OCI-LY3 (cell line): ENCODE measurements at regions not wholly inside any gene's neighbourhood (a gene's known extent, or its start where the extent isn't known, plus 50 kb on each side); places are given as distances from the start of the nearest gene placed in this dataset.
"Not testable (repeated sequence)": the region's sequence is repeated elsewhere in the genome, so short reads cannot be mapped to it uniquely, and the experiment has no call there.

ENCODE experiments used
- H2AFZ ChIP-seq: fragments of 200-600, 300-600 bp; shearing (Covaris generic); 2 replicates; pipeline ENCODE4 v1.6.0; 2014; ENCODE audit warnings: antibody characterized with exemption, low read depth, low read length
- H3K27ac ChIP-seq: fragments of 200-600, 300-600 bp; sonication (generic); 2 replicates; pipeline ENCODE4 v1.5.1; 2014; ENCODE audit warnings: mild to moderate bottlenecking, low read length, moderate library complexity, mixed read lengths
- H3K27me3 ChIP-seq: fragments of 200-600, 300-600 bp; sonication (generic); 2 replicates; pipeline ENCODE4 v1.6.1; 2014; ENCODE audit warnings: low read depth, low read length, mixed read lengths
- H3K36me3 ChIP-seq: fragments of 200-600, 300-600 bp; sonication (generic); replicated peaks from 2 replicates; pipeline ENCODE3; 2014; ENCODE audit warnings: low read depth, low read length, mixed read lengths
- H3K4me1 ChIP-seq: fragments of 300-600, 200-600 bp; sonication (generic); 2 replicates; pipeline ENCODE4 v1.6.1; 2014; ENCODE audit warnings: low read length, mixed read lengths
- H3K4me2 ChIP-seq: fragments of 200-600, 300-600 bp; sonication (generic); 2 replicates; pipeline ENCODE4 v1.6.1; 2014; ENCODE audit warnings: low read length, mixed read lengths
- H3K4me3 ChIP-seq: fragments of 300-600, 200-600 bp; sonication (generic); 2 replicates; pipeline ENCODE4 v1.5.1; 2014; ENCODE audit warnings: antibody characterized with exemption, mild to moderate bottlenecking, low read length, moderate library complexity
- H3K79me2 ChIP-seq: fragments of 300-600, 200-600 bp; shearing (Covaris generic); 2 replicates; pipeline ENCODE4 v1.6.1; 2014; ENCODE audit warnings: mild to moderate bottlenecking, low read length, mixed read lengths
- H3K9ac ChIP-seq: fragments of 300-600, 200-600 bp; shearing (Covaris generic); 2 replicates; pipeline ENCODE4 v1.6.0; 2014; ENCODE audit warnings: mild to moderate bottlenecking, low read length, moderate library complexity
- H3K9me3 ChIP-seq: fragments of 200-600, 300-600 bp; shearing (Covaris generic); 2 replicates; pipeline ENCODE4 v1.6.1; 2014; ENCODE audit warnings: low read length, mixed read lengths; ENCODE audit not compliant: insufficient read depth
- H4K20me1 ChIP-seq: fragments of 200-600, 300-600 bp; sonication (generic); 2 replicates; pipeline ENCODE4 v1.6.1; 2016; ENCODE audit warnings: low read length, mixed read lengths; ENCODE audit not compliant: insufficient read depth
- EZH2phosphoT487 ChIP-seq: fragments of 200-600 bp; shearing (Covaris generic); IDR thresholded peaks from 2 replicates; pipeline ENCODE4 v1.6.1; 2018; ENCODE audit warnings: antibody characterized with exemption, mixed run types, low read depth
- TF ChIP-seq, protein P1 (sequence below): fragments of 200-600, 300-600 bp; sonication (generic); IDR thresholded peaks from 2 replicates; pipeline ENCODE4 v1.5.1; 2014; ENCODE audit warnings: antibody characterized with exemption, low read length, low read depth

DNA sequence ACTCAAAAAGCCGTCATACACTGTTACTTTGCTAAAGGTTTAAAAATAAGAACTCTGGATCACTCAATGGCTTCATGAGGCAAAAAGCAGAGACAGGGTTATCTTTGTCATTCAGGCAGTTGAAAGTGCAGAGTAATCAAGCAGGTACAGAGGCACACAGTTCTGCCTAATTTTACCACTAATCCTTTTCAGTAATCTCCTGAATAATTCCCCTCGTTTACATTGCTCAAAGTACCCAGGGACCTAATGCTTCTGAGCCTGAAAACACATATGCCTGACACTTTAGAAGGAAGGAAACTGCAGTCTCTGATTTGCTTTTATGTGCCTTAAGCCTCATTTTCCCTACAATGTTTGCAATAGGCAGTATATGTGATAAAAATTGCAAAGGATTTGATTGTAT, 71.4 kb upstream of the TRAM1L1 start:
- Histone ChIP-seq H3K4me2 (no peak overlapping the region), H3K36me3 (no peaks in the 10 kb centered on the region)
- TF ChIP-seq, protein P1, sequence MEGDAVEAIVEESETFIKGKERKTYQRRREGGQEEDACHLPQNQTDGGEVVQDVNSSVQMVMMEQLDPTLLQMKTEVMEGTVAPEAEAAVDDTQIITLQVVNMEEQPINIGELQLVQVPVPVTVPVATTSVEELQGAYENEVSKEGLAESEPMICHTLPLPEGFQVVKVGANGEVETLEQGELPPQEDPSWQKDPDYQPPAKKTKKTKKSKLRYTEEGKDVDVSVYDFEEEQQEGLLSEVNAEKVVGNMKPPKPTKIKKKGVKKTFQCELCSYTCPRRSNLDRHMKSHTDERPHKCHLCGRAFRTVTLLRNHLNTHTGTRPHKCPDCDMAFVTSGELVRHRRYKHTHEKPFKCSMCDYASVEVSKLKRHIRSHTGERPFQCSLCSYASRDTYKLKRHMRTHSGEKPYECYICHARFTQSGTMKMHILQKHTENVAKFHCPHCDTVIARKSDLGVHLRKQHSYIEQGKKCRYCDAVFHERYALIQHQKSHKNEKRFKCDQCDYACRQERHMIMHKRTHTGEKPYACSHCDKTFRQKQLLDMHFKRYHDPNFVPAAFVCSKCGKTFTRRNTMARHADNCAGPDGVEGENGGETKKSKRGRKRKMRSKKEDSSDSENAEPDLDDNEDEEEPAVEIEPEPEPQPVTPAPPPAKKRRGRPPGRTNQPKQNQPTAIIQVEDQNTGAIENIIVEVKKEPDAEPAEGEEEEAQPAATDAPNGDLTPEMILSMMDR = no peak
- TF ChIP-seq EZH2phosphoT487 = no peak

DNA sequence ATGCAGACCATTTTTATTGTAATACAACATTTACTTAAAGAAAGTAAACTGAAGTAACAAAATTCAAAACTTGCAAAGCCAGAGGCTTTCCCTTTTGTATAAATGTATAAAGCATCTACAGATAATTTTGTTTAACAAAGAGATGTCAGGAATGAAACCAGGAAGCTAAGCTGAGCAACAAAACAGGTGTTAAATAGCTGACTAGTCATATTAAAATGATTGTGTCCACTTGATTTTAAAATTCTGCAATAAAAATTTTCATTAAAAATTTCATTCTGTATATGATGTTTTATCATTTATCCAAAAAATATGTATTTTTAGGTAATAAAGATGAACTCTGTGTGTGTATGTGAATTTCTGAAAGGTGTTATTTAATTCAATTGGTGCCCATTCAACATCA, 72.0 kb upstream of the TRAM1L1 start:
- H3K27ac ChIP-seq = no peak overlapping the region
- H3K9me3 ChIP-seq = no peaks in the 10 kb centered on the region

More for the DNA sequence above, 71.4 kb upstream of the TRAM1L1 start:
- H2AFZ ChIP-seq = no peak overlapping the region
- no peak overlapping the region for H3K27ac ChIP-seq
- no peaks in the 10 kb centered on the region for H3K27me3 ChIP-seq
- no peak overlapping the region for H3K4me3 ChIP-seq
- H4K20me1 ChIP-seq = no peaks in the 10 kb centered on the region
- no peaks in the 10 kb centered on the region for H3K9me3 ChIP-seq
- no peaks in the 10 kb centered on the region for H3K4me1 ChIP-seq
- no peaks in the 10 kb centered on the region for H3K79me2 ChIP-seq
- no peak overlapping the region for H3K9ac ChIP-seq

DNA sequence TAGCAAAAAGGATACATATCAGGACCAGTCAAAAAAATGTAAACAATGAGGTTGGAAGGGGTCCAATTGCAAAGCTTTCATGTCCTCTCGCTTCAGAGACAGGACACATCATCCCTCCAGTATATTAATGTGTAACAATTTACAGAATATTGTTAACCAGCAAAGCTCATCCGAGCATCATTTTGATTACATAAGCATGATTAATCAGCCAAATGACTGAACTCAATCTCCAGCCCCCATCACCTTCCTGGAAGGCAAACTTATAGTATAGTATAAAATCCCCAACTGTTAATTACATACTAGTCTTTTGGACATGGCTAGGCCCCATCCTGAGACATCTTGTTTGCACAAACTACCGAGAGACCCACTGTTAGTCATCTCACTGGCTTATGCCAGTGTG, 77.6 kb upstream of the TRAM1L1 start:
- TF ChIP-seq EZH2phosphoT487 = no peak
- TF ChIP-seq, protein P1 = no peak
- H3K9me3 ChIP-seq = no peaks in the 10 kb centered on the region

More for the DNA sequence above, 72.0 kb upstream of the TRAM1L1 start:
- Histone ChIP-seq H3K9ac (no peak overlapping the region), H3K79me2 (no peaks in the 10 kb centered on the region), H3K4me3 (no peak overlapping the region), H3K27me3 (no peaks in the 10 kb centered on the region), H2AFZ (no peak overlapping the region), H3K36me3 (no peaks in the 10 kb centered on the region), H3K4me2 (no peak overlapping the region), H3K4me1 (no peaks in the 10 kb centered on the region), H4K20me1 (no peaks in the 10 kb centered on the region)
- TF ChIP-seq EZH2phosphoT487 = no peak
- TF ChIP-seq, protein P1 = no peak

DNA sequence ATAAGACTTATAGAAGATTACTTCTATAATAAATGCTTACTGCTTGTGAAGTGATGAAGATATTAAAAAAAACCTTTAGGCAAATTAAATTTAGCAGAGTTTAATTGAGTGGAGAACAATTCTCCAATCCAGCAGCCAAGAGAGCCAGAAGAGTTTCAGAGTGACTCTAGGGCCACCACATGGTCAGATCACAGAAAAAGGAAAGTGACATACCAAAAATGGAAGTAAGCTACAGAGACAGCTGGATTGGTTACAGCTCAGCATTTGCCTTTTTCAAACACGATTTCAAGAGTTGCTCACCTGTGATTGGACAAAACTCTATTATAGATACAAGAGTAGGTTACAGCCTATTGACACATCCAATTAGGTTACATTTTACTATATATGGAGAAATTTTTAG, 79.0 kb upstream of the TRAM1L1 start:
- Histone ChIP-seq H4K20me1 (no peaks in the 10 kb centered on the region), H3K4me3 (no peak overlapping the region), H3K9ac (no peak overlapping the region), H3K36me3 (no peaks in the 10 kb centered on the region), H3K9me3 (no peaks in the 10 kb centered on the region), H3K27ac (no peak overlapping the region), H2AFZ (no peak overlapping the region), H3K27me3 (no peaks in the 10 kb centered on the region), H3K4me1 (no peaks in the 10 kb centered on the region), H3K4me2 (no peak overlapping the region), H3K79me2 (no peaks in the 10 kb centered on the region)
- TF ChIP-seq, protein P1 = no peak
- no peak for TF ChIP-seq EZH2phosphoT487

More for the DNA sequence above, 77.6 kb upstream of the TRAM1L1 start:
- H3K4me2 ChIP-seq = no peak overlapping the region
- H3K36me3 ChIP-seq = no peaks in the 10 kb centered on the region
- no peaks in the 10 kb centered on the region for H3K4me1 ChIP-seq
- H3K9ac ChIP-seq = no peak overlapping the region
- no peak overlapping the region for H2AFZ ChIP-seq
- H3K4me3 ChIP-seq = no peak overlapping the region
- H3K79me2 ChIP-seq = no peaks in the 10 kb centered on the region
- H3K27ac ChIP-seq = no peak overlapping the region
- H3K27me3 ChIP-seq = no peaks in the 10 kb centered on the region
- H4K20me1 ChIP-seq = no peaks in the 10 kb centered on the region

DNA sequence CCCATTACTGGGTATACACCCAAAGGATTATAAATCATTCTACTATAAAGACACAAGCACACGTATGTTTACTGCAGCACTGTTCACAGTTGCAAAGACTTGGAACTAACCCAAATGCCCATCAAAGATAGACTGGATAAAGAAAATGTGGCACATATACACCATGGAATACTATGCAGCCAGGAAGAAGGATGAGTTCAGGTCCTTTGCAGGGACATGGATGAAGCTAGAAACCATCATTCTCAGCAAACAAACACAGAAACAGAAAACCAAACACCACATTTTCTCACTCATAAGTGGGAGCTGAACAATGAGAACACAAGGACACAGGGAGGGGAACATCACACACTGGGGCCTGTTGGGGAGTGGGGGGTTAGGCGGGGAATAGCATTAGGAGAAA, 90.0 kb upstream of the TRAM1L1 start:
- not testable (repeated sequence) for H4K20me1 ChIP-seq, H3K4me2 ChIP-seq, H3K36me3 ChIP-seq, H3K79me2 ChIP-seq, H3K9ac ChIP-seq, H3K27me3 ChIP-seq, H3K4me3 ChIP-seq, H3K9me3 ChIP-seq, H2AFZ ChIP-seq, H3K4me1 ChIP-seq, H3K27ac ChIP-seq
